ENCODE measurements at regions not wholly inside any gene's neighbourhood (a gene's known extent, or its start where the extent isn't known, plus 50 kb on each side); places are given as distances from the start of the nearest gene placed in this dataset.

DNA sequence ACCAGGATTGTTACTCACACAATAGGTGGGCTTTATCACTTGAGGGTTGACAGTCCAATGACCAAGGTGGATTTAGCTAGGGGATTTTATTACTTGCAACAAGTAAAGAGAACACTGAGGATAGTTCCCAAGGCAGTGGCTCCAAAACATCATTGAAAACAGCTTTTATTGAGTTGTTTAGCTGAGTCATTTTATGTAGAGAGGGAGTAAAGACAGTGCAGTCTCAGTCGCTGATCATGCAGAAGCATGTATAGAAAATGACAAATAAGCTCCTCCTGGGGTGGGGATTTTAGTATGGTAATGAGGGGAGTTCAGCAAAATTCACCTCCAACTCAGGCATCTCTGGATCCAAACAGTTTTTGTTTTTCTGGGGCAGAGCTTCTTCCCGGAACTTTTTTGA lies 163.0 kb upstream of the CCDC179 start:
- no peak overlapping the region for H3K4me3 ChIP-seq (ENCODE audit: low read depth, low read length)
- TF ChIP-seq, protein P1, sequence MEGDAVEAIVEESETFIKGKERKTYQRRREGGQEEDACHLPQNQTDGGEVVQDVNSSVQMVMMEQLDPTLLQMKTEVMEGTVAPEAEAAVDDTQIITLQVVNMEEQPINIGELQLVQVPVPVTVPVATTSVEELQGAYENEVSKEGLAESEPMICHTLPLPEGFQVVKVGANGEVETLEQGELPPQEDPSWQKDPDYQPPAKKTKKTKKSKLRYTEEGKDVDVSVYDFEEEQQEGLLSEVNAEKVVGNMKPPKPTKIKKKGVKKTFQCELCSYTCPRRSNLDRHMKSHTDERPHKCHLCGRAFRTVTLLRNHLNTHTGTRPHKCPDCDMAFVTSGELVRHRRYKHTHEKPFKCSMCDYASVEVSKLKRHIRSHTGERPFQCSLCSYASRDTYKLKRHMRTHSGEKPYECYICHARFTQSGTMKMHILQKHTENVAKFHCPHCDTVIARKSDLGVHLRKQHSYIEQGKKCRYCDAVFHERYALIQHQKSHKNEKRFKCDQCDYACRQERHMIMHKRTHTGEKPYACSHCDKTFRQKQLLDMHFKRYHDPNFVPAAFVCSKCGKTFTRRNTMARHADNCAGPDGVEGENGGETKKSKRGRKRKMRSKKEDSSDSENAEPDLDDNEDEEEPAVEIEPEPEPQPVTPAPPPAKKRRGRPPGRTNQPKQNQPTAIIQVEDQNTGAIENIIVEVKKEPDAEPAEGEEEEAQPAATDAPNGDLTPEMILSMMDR (IDR thresholded peaks at IDR 0.05; ENCODE audit: low read depth, low read length): no peak

GRCh38 chr11:23041001-23041503 lies 180.8 kb upstream of the CCDC179 start:
- H3K4me3 ChIP-seq (ENCODE audit: low read depth, low read length): no peak overlapping the region
- TF ChIP-seq, protein P1 (IDR thresholded peaks at IDR 0.05; ENCODE audit: low read depth, low read length): no peak

DNA sequence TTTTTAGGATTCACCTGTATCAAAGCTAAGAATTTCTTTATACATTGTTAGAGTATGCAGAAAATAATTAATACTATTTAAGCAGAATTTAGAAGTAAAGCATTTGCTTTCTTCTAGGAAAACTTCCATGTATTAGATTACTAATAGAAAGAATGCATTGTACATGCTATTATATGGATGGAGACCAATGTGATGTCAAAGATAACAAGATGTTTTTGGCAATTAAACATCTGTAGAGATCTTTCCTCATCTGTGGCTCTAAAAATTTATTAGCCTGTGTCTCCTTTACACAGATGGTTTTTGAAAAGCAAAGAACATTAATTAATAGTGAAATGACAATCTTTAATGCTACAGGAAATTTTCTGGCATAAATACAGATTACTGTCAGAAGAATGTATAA lies 198.4 kb upstream of the CCDC179 start:
- TF ChIP-seq, protein P1 (IDR thresholded peaks at IDR 0.05; ENCODE audit: low read depth, low read length): no peak
- no peak overlapping the region for H3K4me3 ChIP-seq (ENCODE audit: low read depth, low read length)

GRCh38 chr11:23063276-23063675 lies 203.0 kb upstream of the CCDC179 start:
- TF ChIP-seq, protein P1 (IDR thresholded peaks at IDR 0.05; ENCODE audit: low read depth, low read length): no peak
- H3K4me3 ChIP-seq (ENCODE audit: low read depth, low read length): no peak overlapping the region

- TF ChIP-seq, protein P1 (IDR thresholded peaks at IDR 0.05; ENCODE audit: low read depth, low read length): no peak
- H3K4me3 ChIP-seq (ENCODE audit: low read depth, low read length): no peak overlapping the region
Observed at GRCh38 chr11:23078289-23078971, 218.2 kb upstream of the CCDC179 start.

DNA sequence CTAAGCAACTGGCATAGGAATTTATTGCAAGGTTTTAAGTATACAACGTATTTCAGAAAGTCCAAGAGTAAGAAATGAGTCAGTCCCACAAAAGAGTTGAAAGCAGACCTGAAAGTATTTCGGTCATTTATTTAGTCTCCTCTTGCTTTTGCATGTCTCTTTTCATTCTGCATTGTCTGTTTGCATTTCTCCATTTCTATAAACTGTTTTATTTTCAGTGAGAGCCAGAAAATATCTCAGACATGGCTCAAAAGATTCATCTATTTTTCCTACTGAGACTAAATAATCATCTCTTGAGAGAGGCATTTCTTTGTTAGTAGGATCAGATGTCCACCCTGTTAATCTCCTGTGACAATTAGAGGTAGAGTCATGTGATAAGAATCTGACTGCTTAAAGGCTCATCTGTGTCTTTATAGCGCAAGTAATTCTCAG lies 219.1 kb upstream of the CCDC179 start:
- TF ChIP-seq, protein P1 (IDR thresholded peaks at IDR 0.05; ENCODE audit: low read depth, low read length): no peak
- H3K4me3 ChIP-seq (ENCODE audit: low read depth, low read length): no peak overlapping the region

- no peak overlapping the region for H3K4me3 ChIP-seq (ENCODE audit: low read depth, low read length)
- TF ChIP-seq, protein P1 (IDR thresholded peaks at IDR 0.05; ENCODE audit: low read depth, low read length): no peak
Observed at GRCh38 chr11:23087407-23087806, 227.1 kb upstream of the CCDC179 start.
